K562 (cell line): ENCODE measurements at regions not wholly inside any gene's neighbourhood (a gene's known extent, or its start where the extent isn't known, plus 50 kb on each side); places are given as distances from the start of the nearest gene placed in this dataset.

Experiments used
- ATAC-seq: fragments of 200-7000 bp; cut with Tn5 transposase; 3 replicates; pipeline ENCODE4 v1.9.1; 2020; ENCODE audit warnings: moderate library complexity
- BruUV-seq: library from RNA; stranded (reverse); fragments of 400-500 nt; replicated peaks from 2 replicates; lab custom pipeline; 2021; lab: Mats Ljungman, UMichigan
- CTCF ChIA-PET: fragments of 300-600 bp; formaldehyde crosslinking; extraction: SDS; loops from one replicate; lab custom pipeline; 2021; ENCODE audit warnings: low intra/inter-chr PET ratio; lab: Yijun Ruan, JAX
- POLR2A ChIA-PET: fragments of 300-600, 350-650 bp; sonication (Branson Sonifier 250); formaldehyde crosslinking; extraction: SDS; loops from one replicate; lab custom pipeline; 2021; ENCODE audit warnings: antibody characterized with exemption, inconsistent platforms; lab: Yijun Ruan, JAX
- DNase-seq, 4 experiments: peaks; one replicate each; pipeline versions ENCODE4 v3.0.0 to v3.0.0-alpha.2; 2011 to 2018; ENCODE audit warnings: low spot score in 3 of 4, mixed read lengths in 3 of 4; ENCODE audit errors: extremely low read depth in 1 of 4
- FAIRE-seq: peaks from 2 replicates; lab custom pipeline; 2011; peaks lifted over from hg19 to GRCh38; lab: Jason Lieb, UNC
- H2AFZ ChIP-seq: 2 replicates; pipeline ENCODE4 v1.6.0; 2011; ENCODE audit warnings: low read depth, low read length, control low read depth, inconsistent platforms
- H3K27ac ChIP-seq: fragments of 200-600 bp; 3 replicates; pipeline ENCODE4 v1.8.0; 2011; ENCODE audit warnings: low read depth, mild to moderate bottlenecking, control low read depth, inconsistent platforms, low read length, moderate library complexity, mixed read lengths; ENCODE audit errors: extremely low read depth
- H3K27me3 ChIP-seq, 2 experiments: fragments of 300-600 bp in 1 of 2; 2 replicates in 1 of 2; 3 replicates in 1 of 2; pipeline versions ENCODE4 v1.6.0 to v1.8.0; 2011; ENCODE audit warnings: inconsistent platforms in 2 of 2, low read length in 2 of 2, mild to moderate bottlenecking in 1 of 2, mixed read lengths in 1 of 2, moderate library complexity in 1 of 2; ENCODE audit not compliant: control insufficient read depth in 2 of 2, insufficient read depth in 2 of 2
- H3K36me3 ChIP-seq: fragments of 300-600 bp; 3 replicates; pipeline ENCODE4 v1.8.0; 2011; ENCODE audit warnings: mild to moderate bottlenecking, low read length, inconsistent platforms; ENCODE audit not compliant: control insufficient read depth, insufficient read depth
- H3K4me1 ChIP-seq, 2 experiments: fragments of 200-600 bp in 1 of 2; replicated peaks in 1 of 2; 2 replicates in 1 of 2; 3 replicates in 1 of 2; pipeline versions ENCODE4 v1.5.1 to v1.8.0; 2011; ENCODE audit warnings: inconsistent platforms in 2 of 2, low read length in 2 of 2, mild to moderate bottlenecking in 1 of 2, mixed read lengths in 1 of 2, moderate library complexity in 1 of 2; ENCODE audit not compliant: control insufficient read depth in 2 of 2, insufficient read depth in 2 of 2
- H3K4me2 ChIP-seq: 2 replicates; pipeline ENCODE4 v1.6.1; 2011; ENCODE audit warnings: low read length, control low read depth, inconsistent platforms, mixed read lengths; ENCODE audit not compliant: insufficient read depth
- H3K4me3 ChIP-seq: fragments of 200-600 bp; sonication (generic), shearing (Covaris generic); 2 replicates; pipeline ENCODE4 v1.5.1; 2016; ENCODE audit warnings: control low read depth, inconsistent platforms
- H3K79me2 ChIP-seq: fragments of 200-600 bp; 3 replicates; pipeline ENCODE4 v1.8.0; 2011; ENCODE audit warnings: low read length, inconsistent platforms; ENCODE audit not compliant: control insufficient read depth, insufficient read depth
- H3K9ac ChIP-seq, 2 experiments: 2 replicates each; pipeline versions ENCODE4 v1.6.0 to v1.6.1; 2011; ENCODE audit warnings: low read depth in 2 of 2, low read length in 2 of 2, control low read depth in 1 of 2, inconsistent platforms in 1 of 2, mild to moderate bottlenecking in 1 of 2, mixed read lengths in 1 of 2; ENCODE audit not compliant: insufficient read depth in 1 of 2
- H3K9me1 ChIP-seq: one replicate; pipeline ENCODE4 v1.6.0; 2011; ENCODE audit warnings: inconsistent platforms, mild to moderate bottlenecking, low read length, moderate library complexity; ENCODE audit not compliant: control insufficient read depth, insufficient read depth
- H3K9me3 ChIP-seq: replicated peaks from 2 replicates; pipeline ENCODE4 v1.5.1; 2011; ENCODE audit warnings: low read depth, low read length, inconsistent platforms; ENCODE audit not compliant: control insufficient read depth, insufficient read depth
- H4K20me1 ChIP-seq: replicated peaks from 2 replicates; pipeline ENCODE4 v1.6.1; 2011; ENCODE audit warnings: low read length, inconsistent platforms, mixed read lengths; ENCODE audit not compliant: control insufficient read depth, insufficient read depth
- CBX1 ChIP-seq: sonication (generic); IDR thresholded peaks from 2 replicates; pipeline ENCODE4 v1.6.1; 2016; ENCODE audit warnings: antibody characterized with exemption, low read depth, mild to moderate bottlenecking
- GTF2A2 ChIP-seq: IDR thresholded peaks from 2 replicates; pipeline ENCODE4 v1.6.1; 2016; ENCODE audit warnings: mild to moderate bottlenecking, missing genetic modification characterization, missing compliant biosample characterization
- HDAC6 ChIP-seq: IDR thresholded peaks from 2 replicates; pipeline ENCODE4 v1.6.1; 2012; ENCODE audit warnings: low read depth, mild to moderate bottlenecking, control low read depth, inconsistent platforms, low read length, moderate library complexity
- JUN ChIP-seq, 2 experiments: sonication (generic) in 1 of 2; formaldehyde crosslinking in 1 of 2; IDR thresholded peaks; 2 replicates each; pipeline versions ENCODE4 v1.6.1 to v1.8.0; 2012 to 2022; ENCODE audit warnings: borderline replicate concordance in 2 of 2, mild to moderate bottlenecking in 2 of 2, improper control_type of control experiment in 1 of 2, low read depth in 1 of 2, low read length in 1 of 2, missing genetic modification reagents in 1 of 2
- MAZ ChIP-seq, 2 experiments: fragments of 450-650 bp in 1 of 2; sonication (generic) in 1 of 2; formaldehyde crosslinking; IDR thresholded peaks in 1 of 2; conservative IDR thresholded peaks in 1 of 2; 2 replicates each; pipeline versions ENCODE4 v1.4.0 to v1.5.0; 2020; ENCODE audit warnings: mild to moderate bottlenecking in 1 of 2, missing genetic modification reagents in 1 of 2
- POLR2AphosphoS2 ChIP-seq: IDR thresholded peaks from 2 replicates; pipeline ENCODE4 v1.6.1; 2012; ENCODE audit warnings: low read length, improper control_type of control experiment
- THRA ChIP-seq: fragments of 450-650 bp; IDR thresholded peaks from 2 replicates; pipeline ENCODE4 v1.6.1; 2017; ENCODE audit warnings: mild to moderate bottlenecking, moderate library complexity
- ZNF282 ChIP-seq: sonication (generic); formaldehyde crosslinking; IDR thresholded peaks from 2 replicates; pipeline ENCODE4 v1.8.1; 2023; ENCODE audit warnings: missing genetic modification reagents
- ZNF354B ChIP-seq: fragments of 250-450 bp; sonication (Bioruptor Pico); IDR thresholded peaks from 2 replicates; pipeline ENCODE4 v1.4.0; 2020
- ZNF696 ChIP-seq: fragments of 250-450 bp; sonication (Bioruptor Pico); conservative IDR thresholded peaks from 2 replicates; pipeline ENCODE4 v1.4.0; 2020; ENCODE audit warnings: mild to moderate bottlenecking, moderate library complexity
- ZNF766 ChIP-seq: fragments of 200-800 bp; sonication (Bioruptor generic); conservative IDR thresholded peaks from 2 replicates; pipeline ENCODE4 v1.6.1; 2016; ENCODE audit warnings: missing genetic modification characterization, missing compliant biosample characterization
- WGBS: fragments of 100-300 bp; shearing (Covaris generic); methylation state at CpG from one replicate; pipeline ENCODE4 v1.1.6; 2016; ENCODE audit warnings: low coverage, mixed read lengths; ENCODE audit not compliant: insufficient coverage; ENCODE audit errors: missing lambda C conversion rate; 5-methylcytosine and 5-hydroxymethylcytosine counted together
- in situ Hi-C: fragments of 300-500 bp; cut with MboI; formaldehyde crosslinking; loops from 4 replicates; pipeline ENCODE4 v1.15.0; 2018; ENCODE audit warnings: inconsistent platforms, mixed read lengths
- intact Hi-C: fragments of 100-400 bp; cut with micrococcal nuclease; formaldehyde crosslinking; loops from 2 replicates; pipeline ENCODE4 v1.14.2; 2022
- TF ChIP-seq, protein P1 (sequence below): fragments of 450-650 bp; conservative IDR thresholded peaks from 2 replicates; pipeline ENCODE4 v1.6.1; 2016; ENCODE audit warnings: missing genetic modification characterization, low read depth, mild to moderate bottlenecking, control low read depth, missing compliant biosample characterization

DNA sequence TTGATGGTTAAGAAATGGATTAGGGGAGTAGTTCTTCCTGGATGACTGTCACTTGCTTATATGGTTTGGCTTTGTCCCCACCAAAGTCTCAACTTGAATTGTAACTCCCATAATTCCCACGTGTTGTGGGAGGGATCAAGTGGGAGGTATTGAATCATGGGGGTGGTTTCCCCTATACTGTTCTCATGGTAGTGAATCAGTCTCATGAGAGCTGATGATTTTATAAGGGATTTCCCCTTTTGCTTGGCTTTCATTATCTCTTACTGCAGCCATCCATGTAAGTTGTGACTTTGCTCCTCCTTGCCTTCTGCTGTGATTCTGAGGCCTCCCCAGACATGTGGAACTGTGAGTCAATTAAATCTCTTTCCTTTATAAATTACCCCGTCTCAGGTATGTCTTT is 1621.1 kb downstream of the MRPL39 start:
- Histone ChIP-seq H3K9me1 (no peaks in the 10 kb centered on the region), H3K36me3 (no peaks in the 10 kb centered on the region), H3K27me3 (no peaks in the 10 kb centered on the region), H4K20me1 (no peaks in the 10 kb centered on the region), H2AFZ (no peak overlapping the region), H3K4me1 (no peaks in the 10 kb centered on the region), H3K27ac (no peak overlapping the region), H3K9ac (no peak overlapping the region), H3K4me3 (no peak overlapping the region), H3K4me2 (no peak overlapping the region), H3K9me3 (no peaks in the 10 kb centered on the region), H3K79me2 (no peaks in the 10 kb centered on the region)
- CTCF ChIA-PET = no interaction called here
- POLR2A ChIA-PET = no interaction called here
- TF ChIP-seq POLR2AphosphoS2 (no peak), CBX1 (no peak), GTF2A2 (no peak)
- in situ Hi-C loops (no loop called here), intact Hi-C loops (no loop called here)
- ATAC-seq (no peak), FAIRE-seq (no peak), DNase-seq (no peak)
- 0% methylated on average over 2 of the region's 2 CpGs for WGBS
- BruUV-seq = no TSS peak

DNA sequence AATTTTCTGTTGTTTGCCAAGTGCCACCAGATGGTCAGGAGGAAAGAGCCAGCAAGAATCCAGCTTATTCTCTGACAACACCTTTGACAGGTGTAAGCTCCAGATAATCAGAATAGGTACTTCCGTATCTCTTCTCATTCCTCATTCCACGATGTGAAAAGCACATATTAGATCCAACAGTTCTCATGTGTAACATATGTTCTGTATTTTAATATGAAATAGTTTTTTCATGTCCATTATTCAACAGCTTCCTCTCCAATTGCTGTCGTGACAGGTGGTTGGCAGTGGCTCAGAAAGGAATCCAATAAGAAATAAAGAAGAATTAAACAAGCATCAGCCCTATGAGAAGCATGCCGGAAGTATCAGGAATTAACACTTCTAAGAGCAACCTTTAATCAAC is 1624.7 kb downstream of the MRPL39 start:
- POLR2A ChIA-PET = no interaction called here
- TF ChIP-seq ZNF354B (CRISPR knock-in tag) = no peak
- no peak for TF ChIP-seq HDAC6
- TF ChIP-seq ZNF696 = no peak
- no peak for TF ChIP-seq ZNF282 (CRISPR knock-in tag)
- no peak for TF ChIP-seq ZNF766 (CRISPR knock-in tag)
- no peak for TF ChIP-seq JUN (IDR thresholded peaks at IDR 0.05; ENCODE audit: borderline replicate concordance, low read depth, low read length)
- TF ChIP-seq JUN (CRISPR knock-in tag; IDR thresholded peaks at IDR 0.05; ENCODE audit: borderline replicate concordance) = no peak
- TF ChIP-seq MAZ (CRISPR knock-in tag; conservative IDR thresholded peaks at IDR 0.05 in 1 of 2, IDR thresholded peaks at IDR 0.05 in 1 of 2) = no peak
- TF ChIP-seq THRA = no peak
- TF ChIP-seq, protein P1, sequence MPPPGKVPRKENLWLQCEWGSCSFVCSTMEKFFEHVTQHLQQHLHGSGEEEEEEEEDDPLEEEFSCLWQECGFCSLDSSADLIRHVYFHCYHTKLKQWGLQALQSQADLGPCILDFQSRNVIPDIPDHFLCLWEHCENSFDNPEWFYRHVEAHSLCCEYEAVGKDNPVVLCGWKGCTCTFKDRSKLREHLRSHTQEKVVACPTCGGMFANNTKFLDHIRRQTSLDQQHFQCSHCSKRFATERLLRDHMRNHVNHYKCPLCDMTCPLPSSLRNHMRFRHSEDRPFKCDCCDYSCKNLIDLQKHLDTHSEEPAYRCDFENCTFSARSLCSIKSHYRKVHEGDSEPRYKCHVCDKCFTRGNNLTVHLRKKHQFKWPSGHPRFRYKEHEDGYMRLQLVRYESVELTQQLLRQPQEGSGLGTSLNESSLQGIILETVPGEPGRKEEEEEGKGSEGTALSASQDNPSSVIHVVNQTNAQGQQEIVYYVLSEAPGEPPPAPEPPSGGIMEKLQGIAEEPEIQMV (tag) = no peak

More for the DNA sequence above, 1624.7 kb downstream of the MRPL39 start:
- no peaks in the 10 kb centered on the region for H3K79me2 ChIP-seq
- H3K36me3 ChIP-seq = no peaks in the 10 kb centered on the region
- in situ Hi-C loops = no loop called here
- no peak overlapping the region for H3K4me2 ChIP-seq
- no peaks in the 10 kb centered on the region for H3K4me1 ChIP-seq
- ATAC-seq (no peak), FAIRE-seq (no peak), DNase-seq (no peak)
- H3K9ac ChIP-seq = no peak overlapping the region
- no peaks in the 10 kb centered on the region for H3K27me3 ChIP-seq
- no TSS peak for BruUV-seq
- H3K9me3 ChIP-seq = no peaks in the 10 kb centered on the region
- CTCF ChIA-PET = no interaction called here
- no peak overlapping the region for H2AFZ ChIP-seq
- no peak overlapping the region for H3K4me3 ChIP-seq
- intact Hi-C loops = no loop called here
- H3K9me1 ChIP-seq = no peaks in the 10 kb centered on the region
- no peaks in the 10 kb centered on the region for H4K20me1 ChIP-seq
- H3K27ac ChIP-seq = no peak overlapping the region
- 0% methylated on average over 4 of the region's 4 CpGs for WGBS
